Lower lobe of right lung (tissue), 2 donors: ENCODE measurements at regions not wholly inside any gene's neighbourhood (a gene's known extent, or its start where the extent isn't known, plus 50 kb on each side); places are given as distances from the start of the nearest gene placed in this dataset.

Source experiments
- ATAC-seq, 2 donors: fragments of 200-7000 bp; cut with Tn5 transposase; one replicate each; pipeline ENCODE4 v1.9.1; 2020 to 2022; ENCODE audit warnings: mild to moderate bottlenecking in 2 of 2, moderate library complexity in 2 of 2
- DNase-seq: peaks from one replicate; pipeline ENCODE4 v3.0.0-alpha.2; 2020
- H3K27ac ChIP-seq: fragments of 200-600 bp; one replicate; pipeline ENCODE4 v1.8.0; 2022
- H3K27me3 ChIP-seq: fragments of 200-600 bp; one replicate; pipeline ENCODE4 v1.8.0; 2022; ENCODE audit warnings: low read depth
- H3K36me3 ChIP-seq: fragments of 200-600 bp; one replicate; pipeline ENCODE4 v1.8.0; 2022; ENCODE audit warnings: mild to moderate bottlenecking
- H3K4me1 ChIP-seq: fragments of 200-600 bp; one replicate; pipeline ENCODE4 v1.8.0; 2022
- H3K4me3 ChIP-seq: fragments of 200-600 bp; one replicate; pipeline ENCODE4 v1.8.0; 2022; ENCODE audit warnings: mild to moderate bottlenecking
- H3K9me3 ChIP-seq: fragments of 200-600 bp; one replicate; pipeline ENCODE4 v1.8.0; 2022
- CTCF ChIP-seq: fragments of 200-600 bp; IDR thresholded peaks from one replicate; pipeline ENCODE4 v1.8.0; 2022; ENCODE audit warnings: antibody characterized with exemption, mild to moderate bottlenecking
- intact Hi-C: fragments of 100-400 bp; cut with DNase I; formaldehyde crosslinking; loops from one replicate; pipeline ENCODE4 v1.11.0; 2022
- donor health status: DM: no; HTN: yes; CAD: no; lungs with severe emphysema.

- no peak overlapping the region for H3K4me3 ChIP-seq
- TF ChIP-seq CTCF: no peak
- H3K9me3 ChIP-seq: no peaks in the 10 kb centered on the region
- DNase-seq (no peak), ATAC-seq (no peak)
- H3K27me3 ChIP-seq: no peaks in the 10 kb centered on the region
- H3K36me3 ChIP-seq: no peaks in the 10 kb centered on the region
- H3K4me1 ChIP-seq: no peaks in the 10 kb centered on the region
- intact Hi-C loops: no loop called here
- no peak overlapping the region for H3K27ac ChIP-seq
Observed at GRCh38 chr4:187238646-187239045, 515.0 kb upstream of the FAT1 start.

GRCh38 chr4:187251896-187252295, 528.2 kb upstream of the FAT1 start:
- DNase-seq: no peak
- intact Hi-C loops: no loop called here
- Histone ChIP-seq H3K4me3 (no peak overlapping the region), H3K27ac (no peak overlapping the region), H3K4me1 (no peaks in the 10 kb centered on the region), H3K9me3 (no peaks in the 10 kb centered on the region), H3K36me3 (no peaks in the 10 kb centered on the region), H3K27me3 (no peaks in the 10 kb centered on the region)
- ATAC-seq: no peak
- TF ChIP-seq CTCF: no peak

DNA sequence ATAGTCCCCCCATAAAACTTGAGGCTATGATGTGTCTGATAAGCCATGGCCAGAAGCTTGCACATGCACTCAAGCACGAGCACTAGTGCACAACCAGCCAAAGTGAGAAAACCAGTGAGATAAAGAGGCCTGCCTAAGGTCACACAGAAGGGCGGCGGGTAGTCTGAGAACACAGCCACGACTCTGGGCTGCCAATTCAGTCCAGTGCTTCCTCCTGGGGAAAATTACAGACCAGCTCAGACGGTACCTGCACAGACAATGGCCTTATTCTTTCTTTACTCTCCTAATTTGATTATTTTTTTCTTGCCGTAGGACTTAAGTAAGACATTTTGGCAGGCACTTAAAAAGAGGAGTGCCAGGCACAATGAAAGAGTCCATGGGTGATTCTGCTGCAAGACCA, 533.2 kb upstream of the FAT1 start:
- DNase-seq (no peak), ATAC-seq (no peak)
- TF ChIP-seq CTCF: no peak
- H3K36me3 ChIP-seq: no peaks in the 10 kb centered on the region
- H3K27me3 ChIP-seq: no peaks in the 10 kb centered on the region
- H3K9me3 ChIP-seq: no peaks in the 10 kb centered on the region
- no peak overlapping the region for H3K4me3 ChIP-seq
- no peak overlapping the region for H3K27ac ChIP-seq
- intact Hi-C loops: no loop called here
- H3K4me1 ChIP-seq: no peaks in the 10 kb centered on the region

GRCh38 chr4:187258651-187259401, 535.2 kb upstream of the FAT1 start:
- no peaks in the 10 kb centered on the region for H3K36me3 ChIP-seq
- H3K4me3 ChIP-seq: no peak overlapping the region
- ATAC-seq: no peak
- DNase-seq: no peak
- no peaks in the 10 kb centered on the region for H3K9me3 ChIP-seq
- intact Hi-C loops: no loop called here
- H3K27me3 ChIP-seq: no peaks in the 10 kb centered on the region
- no peak overlapping the region for H3K27ac ChIP-seq
- H3K4me1 ChIP-seq: no peaks in the 10 kb centered on the region
- no peak for TF ChIP-seq CTCF

- H3K9me3 ChIP-seq: no peaks in the 10 kb centered on the region
- DNase-seq: no peak
- no peaks in the 10 kb centered on the region for H3K36me3 ChIP-seq
- TF ChIP-seq CTCF: no peak
- intact Hi-C loops: no loop called here
- no peaks in the 10 kb centered on the region for H3K4me1 ChIP-seq
- H3K27ac ChIP-seq: no peak overlapping the region
- H3K27me3 ChIP-seq: no peaks in the 10 kb centered on the region
- no peak overlapping the region for H3K4me3 ChIP-seq
- ATAC-seq: no peak
Observed at GRCh38 chr4:187268940-187269339, 545.3 kb upstream of the FAT1 start.
